Mesendoderm (in vitro differentiated cells): ENCODE measurements at regions not wholly inside any gene's neighbourhood (a gene's known extent, or its start where the extent isn't known, plus 50 kb on each side); places are given as distances from the start of the nearest gene placed in this dataset.
A peak's percentile ranks its signal among the peaks of the same experiment; 100 is the strongest.

Experiments used
- DNase-seq: peaks from one replicate; pipeline ENCODE4 v3.0.0; 2013
- H2AK5ac ChIP-seq: 2 replicates; pipeline ENCODE4 v1.6.1; 2013; ENCODE audit warnings: low read length, inconsistent platforms
- H2BK120ac ChIP-seq: 2 replicates; pipeline ENCODE4 v1.6.1; 2013; ENCODE audit warnings: low read depth, mild to moderate bottlenecking, low read length, moderate library complexity, mixed read lengths
- H2BK15ac ChIP-seq: replicated peaks from 2 replicates; pipeline ENCODE4 v1.6.1; 2013; ENCODE audit warnings: low read depth, mild to moderate bottlenecking, moderate library complexity
- H2BK5ac ChIP-seq: 2 replicates; pipeline ENCODE4 v1.6.1; 2013; ENCODE audit warnings: low read length, inconsistent platforms
- H3K18ac ChIP-seq: 2 replicates; pipeline ENCODE4 v1.6.1; 2013; ENCODE audit warnings: mild to moderate bottlenecking, low read length, mixed read lengths
- H3K23ac ChIP-seq: one replicate; pipeline ENCODE4 v1.6.1; 2013; ENCODE audit warnings: low read length
- H3K27ac ChIP-seq: 2 replicates; pipeline ENCODE4 v1.5.1; 2013; ENCODE audit warnings: low read depth, mild to moderate bottlenecking, inconsistent platforms, low read length, moderate library complexity
- H3K27me3 ChIP-seq: 2 replicates; pipeline ENCODE4 v1.6.1; 2013; ENCODE audit warnings: low read length, control low read depth, mild to moderate bottlenecking, inconsistent platforms; ENCODE audit not compliant: insufficient read depth, poor library complexity
- H3K36me3 ChIP-seq: 2 replicates; pipeline ENCODE4 v1.6.1; 2013; ENCODE audit warnings: low read length, inconsistent platforms; ENCODE audit not compliant: control insufficient read depth, insufficient read depth
- H3K4ac ChIP-seq: one replicate; pipeline ENCODE4 v1.6.1; 2013; ENCODE audit warnings: low read depth, mild to moderate bottlenecking, low read length, moderate library complexity
- H3K4me1 ChIP-seq: 2 replicates; pipeline ENCODE4 v1.6.1; 2013; ENCODE audit warnings: low read depth, low read length, inconsistent platforms; ENCODE audit not compliant: control insufficient read depth
- H3K4me2 ChIP-seq: 2 replicates; pipeline ENCODE4 v1.6.1; 2013; ENCODE audit warnings: low read length
- H3K4me3 ChIP-seq: 2 replicates; pipeline ENCODE4 v1.5.1; 2013; ENCODE audit warnings: mild to moderate bottlenecking, low read length
- H3K56ac ChIP-seq: one replicate; pipeline ENCODE4 v1.6.1; 2013; ENCODE audit warnings: low read length
- H3K79me1 ChIP-seq: 2 replicates; pipeline ENCODE4 v1.6.1; 2013; ENCODE audit warnings: low read length, inconsistent platforms
- H3K79me2 ChIP-seq: 2 replicates; pipeline ENCODE4 v1.6.1; 2013; ENCODE audit warnings: mild to moderate bottlenecking, low read length; ENCODE audit not compliant: control insufficient read depth, insufficient read depth
- H3K9ac ChIP-seq: 2 replicates; pipeline ENCODE4 v1.6.1; 2013; ENCODE audit warnings: low read length, inconsistent platforms
- H4K5ac ChIP-seq: one replicate; pipeline ENCODE4 v1.6.1; 2013; ENCODE audit warnings: low read length
- H4K8ac ChIP-seq: one replicate; pipeline ENCODE4 v1.6.1; 2013; ENCODE audit warnings: low read depth, mild to moderate bottlenecking, control low read depth, low read length, moderate library complexity
- WGBS: extraction: QIAGEN DNeasy Blood & Tissue Kit; methylation state at CpG from one replicate; pipeline ENCODE4 v1.1.7; 2013; ENCODE audit warnings: low lambda C conversion rate, missing lambda C conversion rate; ENCODE audit not compliant: insufficient coverage; ENCODE audit errors: extremely low coverage; 5-methylcytosine and 5-hydroxymethylcytosine counted together

DNA sequence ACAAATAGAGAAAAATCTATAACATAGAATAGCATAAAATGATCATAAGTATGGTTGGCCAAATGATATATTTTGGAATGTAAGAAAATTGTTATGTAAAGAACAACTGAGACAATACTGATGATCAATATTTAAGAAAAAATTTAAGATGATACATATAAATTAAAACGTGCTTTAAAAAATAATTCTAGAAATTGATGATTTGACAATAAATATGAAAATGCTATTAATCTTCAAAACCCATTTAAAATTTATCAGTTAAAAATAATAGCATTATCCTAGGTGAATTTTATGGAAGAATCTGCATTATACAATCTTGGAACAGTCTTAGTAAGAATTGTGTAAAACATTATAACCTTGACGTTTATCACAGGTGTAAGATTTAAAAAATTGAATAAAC is 95.1 kb upstream of the DACH1 start:
- H2BK5ac ChIP-seq = no peak overlapping the region
- no peak overlapping the region for H2AK5ac ChIP-seq
- H3K56ac ChIP-seq = no peak overlapping the region
- no peaks in the 10 kb centered on the region for H3K27me3 ChIP-seq
- no peak overlapping the region for H3K18ac ChIP-seq
- H3K4me3 ChIP-seq = no peak overlapping the region
- no CpG with 5 or more reads among the region's 2 CpGs for WGBS
- no peak overlapping the region for H4K8ac ChIP-seq
- no peak for DNase-seq
- H2BK120ac ChIP-seq = no peak overlapping the region
- no peaks in the 10 kb centered on the region for H3K79me2 ChIP-seq
- H3K4me2 ChIP-seq = no peak overlapping the region
- no peak overlapping the region for H2BK15ac ChIP-seq
- H3K79me1 ChIP-seq = no peaks in the 10 kb centered on the region
- H3K4me1 ChIP-seq = no peaks in the 10 kb centered on the region
- H3K27ac ChIP-seq = no peak overlapping the region
- no peak overlapping the region for H3K9ac ChIP-seq
- no peak overlapping the region for H3K4ac ChIP-seq
- no peak overlapping the region for H3K23ac ChIP-seq
- no peaks in the 10 kb centered on the region for H3K36me3 ChIP-seq
- H4K5ac ChIP-seq = no peak overlapping the region

DNA sequence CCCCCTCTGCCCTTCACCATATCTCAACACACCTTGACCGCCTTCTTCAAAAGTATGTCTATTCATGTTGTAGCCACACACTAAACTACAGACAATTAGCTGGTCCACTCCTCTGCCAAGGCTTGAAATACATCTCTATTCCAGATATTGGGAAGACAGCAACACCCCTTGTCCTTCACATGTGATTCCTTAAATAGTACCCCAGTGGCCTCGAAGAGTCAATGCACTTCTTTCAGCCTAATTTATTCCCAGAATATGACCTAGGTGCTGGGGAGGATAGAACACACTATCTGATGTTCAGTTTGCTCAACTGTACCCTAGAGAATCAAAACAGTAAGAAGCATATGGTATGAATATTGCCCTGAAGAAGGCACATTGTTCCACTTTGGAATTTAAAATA is 82.4 kb upstream of the DACH1 start:
- no peaks in the 10 kb centered on the region for H3K79me2 ChIP-seq
- no peak overlapping the region for H2AK5ac ChIP-seq
- H3K4ac ChIP-seq = no peak overlapping the region
- WGBS = no CpG with 5 or more reads among the region's 2 CpGs
- H3K4me3 ChIP-seq = no peak overlapping the region
- H3K18ac ChIP-seq = no peak overlapping the region
- H3K27ac ChIP-seq = no peak overlapping the region
- no peaks in the 10 kb centered on the region for H3K4me1 ChIP-seq
- no peak overlapping the region for H3K56ac ChIP-seq
- no peak overlapping the region for H4K5ac ChIP-seq
- H4K8ac ChIP-seq = no peak overlapping the region
- H3K36me3 ChIP-seq = no peaks in the 10 kb centered on the region
- no peak overlapping the region for H3K4me2 ChIP-seq
- H2BK120ac ChIP-seq = no peak overlapping the region
- no peak overlapping the region for H3K23ac ChIP-seq
- no peaks in the 10 kb centered on the region for H3K27me3 ChIP-seq
- no peak overlapping the region for H2BK5ac ChIP-seq
- no peak overlapping the region for H3K9ac ChIP-seq
- DNase-seq = no peak
- no peak overlapping the region for H2BK15ac ChIP-seq
- H3K79me1 ChIP-seq = no peaks in the 10 kb centered on the region

DNA sequence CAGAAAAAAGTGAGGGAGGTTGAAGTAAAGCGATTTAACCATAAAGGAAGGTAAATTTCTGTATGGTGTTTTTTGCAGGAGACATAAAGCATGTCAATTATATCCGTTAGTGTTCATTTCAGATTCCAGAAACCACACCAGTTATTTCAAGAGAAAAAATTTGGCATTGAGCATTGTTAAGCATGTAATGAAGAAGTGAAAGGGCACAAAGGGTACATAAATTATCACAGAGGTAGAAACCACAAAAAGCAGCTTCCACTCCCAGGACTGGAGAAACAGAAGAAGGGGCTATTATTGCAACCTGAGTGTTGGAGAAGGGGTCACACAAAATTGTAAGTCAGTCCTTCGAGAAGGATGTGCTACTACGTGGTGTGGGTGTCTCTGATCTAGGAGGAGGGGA is 72.2 kb upstream of the DACH1 start:
- DNase-seq = no peak

DNA sequence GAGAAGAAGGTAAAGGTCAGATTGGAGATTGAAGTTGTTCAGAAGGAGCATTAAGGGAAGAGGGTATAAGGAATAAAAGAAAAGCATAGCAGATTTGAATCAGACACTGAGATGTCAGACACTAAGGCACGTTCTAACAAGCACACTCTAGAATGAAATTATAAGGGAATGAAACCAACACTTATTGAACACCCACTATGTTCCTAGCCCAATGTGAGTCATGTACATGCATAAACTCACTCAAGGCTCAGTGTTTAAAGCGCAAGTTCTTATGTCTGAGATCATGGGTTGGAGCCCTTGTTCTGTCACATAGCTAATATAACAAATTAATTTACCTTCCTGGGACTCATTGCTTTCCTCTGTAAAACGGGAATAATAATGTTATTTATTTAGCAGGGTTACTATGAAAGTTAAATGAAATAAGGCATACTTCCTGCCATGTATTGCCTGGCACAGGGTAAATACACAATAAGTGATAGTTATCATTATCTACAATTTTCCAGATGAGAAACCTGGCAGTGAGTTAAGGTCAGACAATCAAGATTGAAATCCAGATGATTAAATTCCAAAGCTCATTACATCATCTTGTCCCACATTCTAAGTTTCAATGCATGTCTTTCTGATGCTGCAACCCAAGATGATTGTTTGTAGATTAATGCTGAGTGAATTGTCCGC is 68.3 kb upstream of the DACH1 start:
- no CpG with 5 or more reads among the region's 4 CpGs for WGBS
- no peaks in the 10 kb centered on the region for H3K36me3 ChIP-seq
- H2BK15ac ChIP-seq = no peak overlapping the region
- no peak overlapping the region for H3K27ac ChIP-seq
- H3K56ac ChIP-seq = no peak overlapping the region
- no peak overlapping the region for H3K9ac ChIP-seq
- H3K79me2 ChIP-seq = no peaks in the 10 kb centered on the region
- no peak overlapping the region for H3K4ac ChIP-seq
- no peak overlapping the region for H2BK120ac ChIP-seq
- H2AK5ac ChIP-seq = no peak overlapping the region
- no peak overlapping the region for H3K4me3 ChIP-seq
- no peak overlapping the region for H3K4me2 ChIP-seq
- H3K27me3 ChIP-seq = no peaks in the 10 kb centered on the region
- H3K18ac ChIP-seq = no peak overlapping the region
- DNase-seq = peak; percentile 44
- no peaks in the 10 kb centered on the region for H3K79me1 ChIP-seq
- no peak overlapping the region for H3K23ac ChIP-seq
- H4K8ac ChIP-seq = no peak overlapping the region
- no peak overlapping the region for H4K5ac ChIP-seq
- H2BK5ac ChIP-seq = no peak overlapping the region
- H3K4me1 ChIP-seq = no peaks in the 10 kb centered on the region

More for the DNA sequence above, 72.2 kb upstream of the DACH1 start:
- no peak overlapping the region for H3K4me2 ChIP-seq
- H4K8ac ChIP-seq = no peak overlapping the region
- H3K79me1 ChIP-seq = no peaks in the 10 kb centered on the region
- no peak overlapping the region for H3K9ac ChIP-seq
- H4K5ac ChIP-seq = no peak overlapping the region
- H3K18ac ChIP-seq = no peak overlapping the region
- H3K23ac ChIP-seq = no peak overlapping the region
- no CpG with 5 or more reads among the region's 4 CpGs for whole genome bisulfite sequencing
- no peak overlapping the region for H2BK5ac ChIP-seq
- no peaks in the 10 kb centered on the region for H3K79me2 ChIP-seq
- no peak overlapping the region for H3K27ac ChIP-seq
- H3K4me1 ChIP-seq = no peaks in the 10 kb centered on the region
- no peak overlapping the region for H3K4me3 ChIP-seq
- H2AK5ac ChIP-seq = no peak overlapping the region
- H2BK120ac ChIP-seq = no peak overlapping the region
- H3K4ac ChIP-seq = no peak overlapping the region
- H2BK15ac ChIP-seq = no peak overlapping the region
- H3K36me3 ChIP-seq = no peaks in the 10 kb centered on the region
- no peak overlapping the region for H3K56ac ChIP-seq
- H3K27me3 ChIP-seq = no peaks in the 10 kb centered on the region

DNA sequence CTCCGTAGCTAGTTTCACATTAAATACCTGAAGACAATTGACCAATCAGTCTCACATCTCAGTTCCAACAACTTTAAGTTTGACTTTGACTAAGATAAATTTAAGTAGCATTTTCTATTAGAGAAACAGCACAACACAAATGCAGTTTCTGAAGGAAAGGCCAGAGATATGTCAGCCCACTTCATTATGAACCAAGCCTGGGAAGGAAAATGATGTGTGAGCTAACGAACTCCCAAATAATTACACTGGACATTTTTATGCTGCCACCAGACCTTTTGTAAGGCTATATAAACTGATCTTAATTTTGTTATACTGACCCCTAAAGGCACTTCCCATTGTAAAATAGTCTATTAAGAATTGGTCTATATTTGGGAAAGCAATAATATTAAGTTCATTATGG is 57.9 kb upstream of the DACH1 start:
- Histone ChIP-seq H3K27ac (no peak overlapping the region), H3K9ac (no peak overlapping the region), H4K8ac (no peak overlapping the region), H3K4ac (no peak overlapping the region), H3K27me3 (no peaks in the 10 kb centered on the region), H3K36me3 (no peaks in the 10 kb centered on the region), H2AK5ac (no peak overlapping the region), H4K5ac (no peak overlapping the region), H2BK15ac (no peak overlapping the region), H2BK5ac (no peak overlapping the region), H3K4me2 (no peak overlapping the region), H3K56ac (no peak overlapping the region), H3K4me3 (no peak overlapping the region), H3K4me1 (no peaks in the 10 kb centered on the region), H3K79me2 (no peaks in the 10 kb centered on the region), H3K18ac (no peak overlapping the region), H3K79me1 (no peaks in the 10 kb centered on the region), H2BK120ac (no peak overlapping the region), H3K23ac (no peak overlapping the region)
- no peak for DNase-seq
- WGBS = no CpG with 5 or more reads among the region's 2 CpGs

DNA sequence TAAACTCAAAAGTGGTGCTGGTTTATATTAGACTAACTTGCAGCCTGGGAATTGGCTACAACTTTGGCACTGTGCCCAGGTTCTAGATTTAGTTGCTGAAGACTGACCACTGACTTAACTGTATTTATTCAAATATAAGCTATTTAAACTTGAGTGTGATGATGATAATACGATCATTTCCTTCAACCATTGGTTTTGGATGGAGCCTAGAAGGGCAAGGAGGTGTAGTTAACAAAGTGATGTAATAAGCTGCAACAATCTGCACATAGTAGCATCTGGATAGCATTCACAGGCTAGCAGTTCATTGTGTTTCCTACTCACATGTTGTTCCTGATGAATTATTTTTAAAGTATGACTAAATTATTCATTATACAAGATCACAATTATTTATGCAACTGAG is 55.2 kb upstream of the DACH1 start:
- WGBS = no CpG with 5 or more reads among the region's 1 CpG
- Histone ChIP-seq H4K5ac (no peak overlapping the region), H3K4me2 (no peak overlapping the region), H3K18ac (no peak overlapping the region), H3K4me1 (no peaks in the 10 kb centered on the region), H2BK15ac (no peak overlapping the region), H2AK5ac (no peak overlapping the region), H2BK5ac (no peak overlapping the region), H3K36me3 (no peaks in the 10 kb centered on the region), H3K27ac (no peak overlapping the region), H3K4me3 (no peak overlapping the region), H3K27me3 (no peaks in the 10 kb centered on the region), H2BK120ac (no peak overlapping the region), H3K9ac (no peak overlapping the region), H4K8ac (no peak overlapping the region), H3K4ac (no peak overlapping the region), H3K23ac (no peak overlapping the region), H3K79me2 (no peaks in the 10 kb centered on the region), H3K79me1 (no peaks in the 10 kb centered on the region), H3K56ac (no peak overlapping the region)
- no peak for DNase-seq
